ENCODE measurements at regions not wholly inside any gene's neighbourhood (a gene's known extent, or its start where the extent isn't known, plus 50 kb on each side); places are given as distances from the start of the nearest gene placed in this dataset.

GRCh38 chr3:181105646-181106045, 116.1 kb upstream of the DNAJC19 start:
- TF ChIP-seq CTCF (IDR thresholded peaks at IDR 0.05; ENCODE audit: low read depth, low read length) = no peak
- no peak for DNase-seq (ENCODE audit: low read depth, low spot score)
- in situ Hi-C loops (cut with HindIII; ENCODE audit: low sequenced_read_pairs) = no loop called here
- no peak overlapping the region for H3K4me3 ChIP-seq (ENCODE audit: low read depth, low read length)

- no peak for DNase-seq (ENCODE audit: low read depth, low spot score)
- TF ChIP-seq CTCF (IDR thresholded peaks at IDR 0.05; ENCODE audit: low read depth, low read length) = no peak
- in situ Hi-C loops (cut with HindIII; ENCODE audit: low sequenced_read_pairs) = no loop called here
- H3K4me3 ChIP-seq (ENCODE audit: low read depth, low read length) = no peak overlapping the region
Observed at GRCh38 chr3:181103605-181104004, 114.1 kb upstream of the DNAJC19 start.

- in situ Hi-C loops (cut with HindIII; ENCODE audit: low sequenced_read_pairs) = no loop called here
- H3K4me3 ChIP-seq (ENCODE audit: low read depth, low read length) = no peak overlapping the region
- no peak for TF ChIP-seq CTCF (IDR thresholded peaks at IDR 0.05; ENCODE audit: low read depth, low read length)
- DNase-seq (ENCODE audit: low read depth, low spot score) = no peak
Observed at GRCh38 chr3:181086011-181086410, 96.5 kb upstream of the DNAJC19 start.

- H3K4me3 ChIP-seq (ENCODE audit: low read depth, low read length) = no peak overlapping the region
Observed at GRCh38 chr3:181081930-181082329, 92.4 kb upstream of the DNAJC19 start.

GRCh38 chr3:181076558-181076957, 87.0 kb upstream of the DNAJC19 start:
- H3K4me3 ChIP-seq (ENCODE audit: low read depth, low read length) = no peak overlapping the region
- no peak for DNase-seq (ENCODE audit: low read depth, low spot score)
- no peak for TF ChIP-seq CTCF (IDR thresholded peaks at IDR 0.05; ENCODE audit: low read depth, low read length)
- in situ Hi-C loops (cut with HindIII; ENCODE audit: low sequenced_read_pairs) = no loop called here

More at GRCh38 chr3:181081930-181082329, 92.4 kb upstream of the DNAJC19 start:
- in situ Hi-C loops (cut with HindIII; ENCODE audit: low sequenced_read_pairs) = no loop called here
- no peak for DNase-seq (ENCODE audit: low read depth, low spot score)
- TF ChIP-seq CTCF (IDR thresholded peaks at IDR 0.05; ENCODE audit: low read depth, low read length) = no peak

- TF ChIP-seq CTCF (IDR thresholded peaks at IDR 0.05; ENCODE audit: low read depth, low read length) = no peak
- no peak overlapping the region for H3K4me3 ChIP-seq (ENCODE audit: low read depth, low read length)
- no peak for DNase-seq (ENCODE audit: low read depth, low spot score)
- in situ Hi-C loops (cut with HindIII; ENCODE audit: low sequenced_read_pairs) = no loop called here
Observed at GRCh38 chr3:181075098-181075497, 85.6 kb upstream of the DNAJC19 start.
